ENCODE measurements at regions not wholly inside any gene's neighbourhood (a gene's known extent, or its start where the extent isn't known, plus 50 kb on each side); places are given as distances from the start of the nearest gene placed in this dataset.

DNA sequence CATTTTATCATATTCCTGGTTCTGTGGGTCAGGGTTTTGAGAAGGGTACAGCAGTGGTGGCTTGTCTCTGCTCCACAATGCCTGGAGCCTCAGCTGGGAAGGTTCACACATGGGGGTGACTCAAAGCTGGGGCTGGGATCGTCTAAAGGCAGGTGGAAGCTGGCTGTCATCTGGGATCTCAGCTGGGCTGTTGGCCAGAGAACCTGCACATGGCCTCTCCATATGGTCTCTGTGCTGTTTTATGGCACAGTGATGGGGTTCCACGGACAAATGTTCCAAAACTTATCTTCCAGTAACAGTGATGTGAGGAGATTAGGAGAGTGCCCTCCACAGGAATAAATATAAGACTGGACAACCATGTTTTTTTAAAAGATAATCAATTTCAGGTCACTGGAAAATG is 191.4 kb downstream of the SS18 start:
- in situ Hi-C loops (cut with MboI; ENCODE audit: low pct_ligation_motif_present in 1 of 4, low pct_unique_long_range_greater_than_20kb in 1 of 4, low sequenced_read_pairs in 3 of 4), result no loop called here
- TF ChIP-seq POLR2AphosphoS5 (IDR thresholded peaks at IDR 0.05), result no peak
- TF ChIP-seq, protein P1, sequence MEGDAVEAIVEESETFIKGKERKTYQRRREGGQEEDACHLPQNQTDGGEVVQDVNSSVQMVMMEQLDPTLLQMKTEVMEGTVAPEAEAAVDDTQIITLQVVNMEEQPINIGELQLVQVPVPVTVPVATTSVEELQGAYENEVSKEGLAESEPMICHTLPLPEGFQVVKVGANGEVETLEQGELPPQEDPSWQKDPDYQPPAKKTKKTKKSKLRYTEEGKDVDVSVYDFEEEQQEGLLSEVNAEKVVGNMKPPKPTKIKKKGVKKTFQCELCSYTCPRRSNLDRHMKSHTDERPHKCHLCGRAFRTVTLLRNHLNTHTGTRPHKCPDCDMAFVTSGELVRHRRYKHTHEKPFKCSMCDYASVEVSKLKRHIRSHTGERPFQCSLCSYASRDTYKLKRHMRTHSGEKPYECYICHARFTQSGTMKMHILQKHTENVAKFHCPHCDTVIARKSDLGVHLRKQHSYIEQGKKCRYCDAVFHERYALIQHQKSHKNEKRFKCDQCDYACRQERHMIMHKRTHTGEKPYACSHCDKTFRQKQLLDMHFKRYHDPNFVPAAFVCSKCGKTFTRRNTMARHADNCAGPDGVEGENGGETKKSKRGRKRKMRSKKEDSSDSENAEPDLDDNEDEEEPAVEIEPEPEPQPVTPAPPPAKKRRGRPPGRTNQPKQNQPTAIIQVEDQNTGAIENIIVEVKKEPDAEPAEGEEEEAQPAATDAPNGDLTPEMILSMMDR (IDR thresholded peaks at IDR 0.05), result no peak
- TF ChIP-seq POLR2A (IDR thresholded peaks at IDR 0.05), result no peak
- no peak for TF ChIP-seq EP300 (IDR thresholded peaks at IDR 0.05; ENCODE audit: low read depth)
- WGBS, 2 donors (ENCODE audit: low coverage in 1 of 2), result 13 to 37% methylated on average over 1 to 2 of the region's 2 CpGs

DNA sequence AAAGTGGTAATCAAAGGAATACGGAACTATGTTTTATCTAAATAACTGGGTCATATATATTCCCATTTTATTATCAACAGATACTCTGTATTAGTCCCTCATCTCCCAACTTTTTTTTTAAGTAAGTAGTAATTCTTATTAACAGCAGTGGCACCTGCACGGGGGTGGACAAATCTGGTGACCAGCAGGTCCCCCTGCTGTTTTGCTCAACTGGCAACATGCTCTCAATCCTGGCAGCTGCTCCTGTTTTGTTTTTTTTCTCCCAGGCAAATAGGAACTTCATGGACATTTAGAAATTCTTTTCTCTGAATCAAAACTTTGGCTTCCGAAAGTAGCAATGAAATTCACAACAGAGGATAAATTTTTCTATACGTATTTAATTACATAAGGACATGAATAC is 193.5 kb downstream of the SS18 start:
- no peak for DNase-seq
- Histone ChIP-seq H3K4me3 (no peak overlapping the region), H3K36me3 (no peaks in the 10 kb centered on the region), H3K27ac (no peak overlapping the region), H3K9me3 (peaks cover 4 to 9% of the 10 kb centered on the region in 2 donors), H3K4me1 (no peaks in the 10 kb centered on the region), H3K27me3 (no peaks in the 10 kb centered on the region)
- WGBS, 2 donors (ENCODE audit: low coverage in 1 of 2), result 56 to 61% methylated on average over 4 of the region's 4 CpGs
- intact Hi-C loops (cut with DNase I; ENCODE audit: low total_unique reads) (no loop called here), in situ Hi-C loops (cut with MboI; ENCODE audit: low pct_ligation_motif_present in 1 of 4, low pct_unique_long_range_greater_than_20kb in 1 of 4, low sequenced_read_pairs in 3 of 4) (no loop called here)
- TF ChIP-seq EP300 (IDR thresholded peaks at IDR 0.05; ENCODE audit: low read depth), result no peak
- no peak for TF ChIP-seq POLR2AphosphoS5 (IDR thresholded peaks at IDR 0.05)
- TF ChIP-seq, protein P1 (IDR thresholded peaks at IDR 0.05), result no peak
- TF ChIP-seq POLR2A (IDR thresholded peaks at IDR 0.05), result no peak

More for the DNA sequence above, 191.4 kb downstream of the SS18 start:
- Histone ChIP-seq H3K4me3 (no peak overlapping the region), H3K9me3 (peaks cover 4 to 9% of the 10 kb centered on the region in 2 donors), H3K36me3 (no peaks in the 10 kb centered on the region), H3K4me1 (no peaks in the 10 kb centered on the region), H3K27ac (no peak overlapping the region), H3K27me3 (no peaks in the 10 kb centered on the region)
- intact Hi-C loops (cut with DNase I; ENCODE audit: low total_unique reads), result no loop called here
- DNase-seq, result no peak

DNA sequence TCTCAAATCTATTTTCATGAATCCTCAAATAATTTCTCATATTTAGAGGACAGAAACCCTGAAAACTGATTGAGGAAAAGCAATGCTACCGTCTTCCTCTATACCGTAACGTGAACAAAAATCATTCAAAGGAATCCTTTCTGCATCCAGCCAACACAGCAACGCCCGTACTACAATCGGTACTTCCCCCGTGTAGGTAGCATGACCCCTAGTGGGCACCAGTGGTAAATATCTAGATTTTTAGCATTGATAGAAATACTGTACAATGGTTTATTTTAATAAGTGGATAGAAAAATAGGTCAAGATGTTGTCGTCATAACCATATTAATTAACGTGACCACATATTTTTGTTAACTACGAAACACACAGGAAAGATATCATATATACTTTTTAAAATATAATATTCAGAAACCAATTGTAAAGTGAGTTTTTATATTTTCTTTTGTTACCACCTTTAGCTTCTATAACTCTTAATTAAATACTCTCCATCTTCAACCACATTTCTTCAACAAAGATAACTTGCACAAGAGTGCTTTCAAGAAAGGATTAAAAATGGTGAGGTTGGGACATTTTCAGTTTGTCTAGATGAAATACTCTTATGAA is 194.1 kb downstream of the SS18 start:
- Histone ChIP-seq H3K4me1 (no peaks in the 10 kb centered on the region), H3K36me3 (no peaks in the 10 kb centered on the region), H3K27ac (no peak overlapping the region), H3K9me3 (peaks cover 4 to 9% of the 10 kb centered on the region in 2 donors), H3K27me3 (no peaks in the 10 kb centered on the region), H3K4me3 (no peak overlapping the region)
- 10 to 11% methylated on average over 10 of the region's 10 CpGs for WGBS, 2 donors (ENCODE audit: low coverage in 1 of 2)
- in situ Hi-C loops (cut with MboI; ENCODE audit: low pct_ligation_motif_present in 1 of 4, low pct_unique_long_range_greater_than_20kb in 1 of 4, low sequenced_read_pairs in 3 of 4), result no loop called here
- TF ChIP-seq EP300 (IDR thresholded peaks at IDR 0.05; ENCODE audit: low read depth), result no peak
- TF ChIP-seq, protein P1 (IDR thresholded peaks at IDR 0.05), result peak; percentile 67 to 74 (median 67)
- peak; percentile 16 for DNase-seq
- intact Hi-C loops (cut with DNase I; ENCODE audit: low total_unique reads), result no loop called here

DNA sequence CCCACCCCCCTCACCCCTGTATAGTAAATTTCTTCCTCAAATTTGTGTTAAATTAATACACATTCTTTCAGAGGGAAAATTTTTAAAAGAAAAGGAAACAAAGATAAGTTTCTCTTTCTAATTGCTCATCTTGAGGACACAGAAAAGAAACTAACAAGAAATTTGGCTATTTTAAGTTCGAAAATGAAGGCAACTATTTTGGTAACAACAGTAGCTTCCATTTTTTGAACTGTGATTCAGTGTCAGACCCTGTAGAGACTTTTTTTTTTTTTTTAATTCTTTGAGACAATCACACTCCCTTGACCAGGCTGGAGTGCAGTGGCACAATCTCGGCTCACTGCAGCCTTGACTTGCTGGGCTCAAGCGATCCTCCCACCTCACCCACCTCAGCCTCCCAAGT is 194.9 kb downstream of the SS18 start:
- H3K27me3 ChIP-seq, result no peaks in the 10 kb centered on the region
- H3K36me3 ChIP-seq, result no peaks in the 10 kb centered on the region
- H3K4me1 ChIP-seq, result no peaks in the 10 kb centered on the region
- no peak for TF ChIP-seq POLR2AphosphoS5 (IDR thresholded peaks at IDR 0.05)
- TF ChIP-seq EP300 (IDR thresholded peaks at IDR 0.05; ENCODE audit: low read depth), result no peak
- no peak for TF ChIP-seq POLR2A (IDR thresholded peaks at IDR 0.05)
- TF ChIP-seq, protein P1 (IDR thresholded peaks at IDR 0.05), result no peak
- intact Hi-C loops (cut with DNase I; ENCODE audit: low total_unique reads), result no loop called here
- in situ Hi-C loops (cut with MboI; ENCODE audit: low pct_ligation_motif_present in 1 of 4, low pct_unique_long_range_greater_than_20kb in 1 of 4, low sequenced_read_pairs in 3 of 4), result no loop called here
- H3K9me3 ChIP-seq, result peaks cover 1 to 2% of the 10 kb centered on the region in 2 donors
- WGBS, 2 donors (ENCODE audit: low coverage in 1 of 2), result 79 to 80% methylated on average over 3 of the region's 3 CpGs
- no peak overlapping the region for H3K27ac ChIP-seq
- H3K4me3 ChIP-seq, result no peak overlapping the region
- no peak for DNase-seq

Data from transverse colon (tissue), 4 donors.